HG03103 (cell line): ENCODE measurements at regions not wholly inside any gene's neighbourhood (a gene's known extent, or its start where the extent isn't known, plus 50 kb on each side); places are given as distances from the start of the nearest gene placed in this dataset.

Experiments
- ATAC-seq: cut with Tn5 transposase; IDR thresholded peaks from one replicate; pipeline ENCODE4 v1.9.1; 2021; ENCODE audit warnings: low read depth; ENCODE audit not compliant: unreplicated experiment

DNA sequence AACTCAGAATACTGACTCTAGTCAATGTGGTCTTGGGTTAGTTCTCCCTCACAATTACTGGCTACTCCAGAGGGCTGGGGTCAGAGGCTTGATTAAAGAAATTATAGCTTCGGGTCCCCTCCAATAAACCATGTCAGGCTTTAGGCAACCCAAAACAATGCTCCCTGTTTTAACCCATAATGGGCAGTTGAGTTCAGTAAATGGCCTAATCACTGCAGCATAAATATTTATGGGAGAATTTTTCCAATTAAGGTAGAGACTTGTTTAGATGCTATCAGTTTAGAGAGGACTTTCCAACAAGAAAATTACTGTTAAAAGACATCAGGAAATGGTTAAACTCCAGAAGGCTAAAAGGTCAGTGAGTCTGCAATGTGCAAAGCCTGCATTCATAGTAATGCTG lies 389.2 kb upstream of the PRICKLE1 start:
- no peak for ATAC-seq

DNA sequence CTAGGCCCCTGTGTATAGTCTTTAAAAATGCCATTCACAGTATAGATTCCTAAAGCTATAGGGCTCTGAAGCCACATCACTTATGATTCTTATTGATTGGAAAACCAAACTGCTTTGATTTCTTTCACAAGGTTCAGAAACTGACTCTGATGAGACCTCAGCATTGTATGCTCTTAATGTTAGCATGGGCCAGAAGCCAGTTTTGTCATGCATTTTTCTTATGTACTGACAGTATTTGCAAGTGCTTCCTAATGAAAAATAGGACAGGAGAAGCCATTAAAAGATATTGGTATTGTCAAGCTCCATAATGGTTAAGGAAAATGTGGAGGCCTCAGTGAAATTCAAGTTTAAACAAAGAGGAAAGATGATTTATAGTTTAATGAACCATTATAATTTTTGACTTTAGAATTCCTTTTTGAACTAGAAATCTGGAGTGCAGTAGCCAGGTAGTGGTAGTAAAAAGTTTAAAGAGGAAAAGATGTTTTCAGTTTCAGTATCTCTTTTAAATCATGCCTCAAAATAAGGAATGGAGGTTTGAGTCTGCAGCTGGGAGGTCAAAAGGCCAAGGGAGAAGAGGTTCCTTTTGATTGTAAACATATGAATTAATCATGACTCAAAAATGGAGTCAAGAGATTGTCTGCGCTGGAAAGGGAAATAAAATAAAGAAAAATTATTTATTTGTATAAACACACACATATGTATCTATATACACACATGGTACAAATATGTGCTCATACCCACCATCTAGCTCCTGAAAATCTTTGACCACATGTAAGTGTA lies 388.1 kb upstream of the PRICKLE1 start:
- no peak for ATAC-seq

DNA sequence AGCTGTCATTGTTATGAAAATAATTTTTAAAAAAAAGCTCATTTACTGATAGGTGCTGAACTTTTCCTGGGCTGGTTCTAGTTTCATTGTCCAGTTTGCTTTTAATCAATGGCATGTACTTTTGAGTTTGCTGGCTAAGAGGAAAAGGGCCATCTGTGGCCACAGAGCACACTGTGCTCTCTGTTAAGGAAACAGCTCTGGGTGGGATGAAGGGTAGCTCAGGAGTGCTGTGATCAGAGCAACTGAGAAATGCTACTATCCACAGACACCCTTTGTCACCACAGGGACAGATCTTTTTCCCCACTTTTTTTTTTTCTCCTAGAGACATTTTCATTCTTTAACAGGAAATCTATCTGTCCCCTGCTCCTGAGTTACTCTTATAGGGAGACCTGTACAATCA lies 387.1 kb upstream of the PRICKLE1 start:
- no peak for ATAC-seq

DNA sequence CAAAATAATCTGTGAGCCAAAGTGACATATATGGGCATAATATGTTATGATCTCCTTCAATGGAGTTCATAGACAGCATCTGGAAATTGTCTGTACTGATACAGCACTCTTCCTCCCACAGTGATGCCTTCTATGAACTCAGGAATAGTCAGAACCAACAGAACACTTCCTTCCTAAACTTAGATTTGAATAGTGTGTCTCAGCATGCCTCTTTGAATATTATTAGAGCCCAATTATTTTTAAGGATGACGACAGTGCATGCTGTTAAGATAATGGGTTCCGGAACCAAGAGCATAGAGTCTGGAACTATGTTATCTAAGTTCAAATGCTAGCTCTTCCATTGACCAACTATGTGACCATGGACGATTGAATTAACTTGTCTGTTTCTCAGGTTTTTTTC lies 386.6 kb upstream of the PRICKLE1 start:
- ATAC-seq = no peak

DNA sequence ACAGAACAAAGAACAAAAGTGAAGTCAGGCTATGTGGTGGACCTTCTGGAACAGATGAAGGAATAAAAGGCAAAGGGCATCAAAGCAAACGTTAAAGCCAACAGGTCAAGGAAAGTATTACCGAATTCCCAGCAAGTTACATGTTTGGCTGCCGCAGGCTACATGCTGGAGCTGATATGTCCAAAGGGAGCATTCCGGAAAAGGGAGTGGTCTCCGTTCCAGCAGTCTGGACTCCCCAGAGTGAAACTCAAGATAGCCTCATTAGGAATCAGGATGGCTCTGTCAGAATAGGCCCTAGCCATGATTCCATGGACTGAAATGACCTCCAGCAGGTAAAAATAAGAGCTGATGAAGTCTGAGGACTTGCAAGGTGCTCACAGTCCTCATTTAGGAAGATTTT lies 379.8 kb upstream of the PRICKLE1 start:
- ATAC-seq = no peak

DNA sequence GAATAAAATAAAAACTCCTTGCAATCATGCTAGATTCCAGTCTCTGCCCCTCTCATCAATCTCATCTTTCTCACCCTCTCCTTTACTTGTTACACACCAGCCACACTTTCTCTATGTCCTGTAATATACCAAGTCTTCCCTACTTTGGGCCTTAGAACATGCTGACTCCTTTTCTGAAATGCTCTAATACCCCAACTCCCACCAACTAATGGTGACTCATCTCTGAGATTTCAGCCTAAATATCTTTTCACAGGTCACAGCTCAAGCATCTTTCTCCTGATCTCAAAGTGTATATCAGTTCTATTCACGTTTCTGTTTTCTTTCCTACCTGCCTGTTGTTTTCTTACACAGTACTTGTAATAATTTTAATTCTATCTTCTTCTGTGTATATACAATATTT lies 378.9 kb upstream of the PRICKLE1 start:
- ATAC-seq = no peak

DNA sequence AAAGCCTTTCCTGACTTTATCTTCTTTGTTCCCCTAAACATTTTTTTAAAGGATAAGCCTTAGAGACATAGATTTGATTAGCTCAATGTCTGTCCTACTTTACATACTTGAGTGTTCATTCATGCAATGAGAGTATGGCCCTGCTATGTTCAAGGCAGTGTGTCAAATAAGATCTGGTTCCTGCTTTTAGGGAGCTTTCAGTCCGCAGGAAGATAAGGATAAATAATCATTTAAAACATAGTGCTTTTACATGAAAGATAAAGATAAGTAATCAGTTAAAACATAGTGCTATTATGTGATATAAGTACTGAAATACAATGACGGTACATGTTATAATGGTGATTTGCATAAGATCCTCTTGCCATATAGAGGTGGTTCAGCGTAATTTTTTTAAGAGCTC lies 378.3 kb upstream of the PRICKLE1 start:
- ATAC-seq = no peak

DNA sequence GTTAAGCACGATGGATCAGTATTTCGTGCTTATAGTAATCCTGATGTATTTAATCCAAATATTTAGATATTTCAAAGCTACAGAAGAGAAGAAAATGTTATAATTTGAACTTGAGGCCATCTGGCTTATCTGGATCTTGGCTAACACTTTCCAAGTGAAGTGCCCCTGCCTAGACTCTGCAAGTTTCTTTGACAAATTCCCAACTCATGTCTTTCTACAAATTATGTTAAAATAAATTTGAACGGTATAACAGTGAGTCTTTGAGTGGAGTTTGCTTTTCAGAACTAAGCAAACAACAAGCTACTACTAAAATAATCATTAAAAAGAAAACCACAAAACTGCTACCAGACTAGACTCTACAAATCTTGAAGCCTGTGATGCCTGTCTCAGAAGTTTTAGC lies 374.4 kb upstream of the PRICKLE1 start:
- ATAC-seq = no peak

DNA sequence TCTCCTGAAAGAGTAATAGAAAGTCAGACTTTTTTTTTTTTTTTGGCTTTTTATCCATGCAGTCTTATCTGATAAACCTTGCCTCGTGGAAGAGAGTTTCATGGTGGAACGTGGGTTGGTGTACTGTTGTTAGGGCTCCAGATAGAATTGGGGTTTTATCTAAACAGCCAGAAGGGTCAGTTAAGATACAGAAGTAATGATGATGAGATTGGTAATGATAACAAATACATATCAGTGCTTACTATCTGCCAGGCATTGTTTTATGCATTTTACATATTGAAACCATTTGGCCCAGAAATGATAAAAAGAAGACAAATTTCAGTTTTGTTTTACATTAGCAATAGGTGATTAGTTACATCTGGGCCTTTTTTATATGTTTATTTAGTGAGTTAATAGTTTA lies 372.8 kb upstream of the PRICKLE1 start:
- ATAC-seq = no peak

DNA sequence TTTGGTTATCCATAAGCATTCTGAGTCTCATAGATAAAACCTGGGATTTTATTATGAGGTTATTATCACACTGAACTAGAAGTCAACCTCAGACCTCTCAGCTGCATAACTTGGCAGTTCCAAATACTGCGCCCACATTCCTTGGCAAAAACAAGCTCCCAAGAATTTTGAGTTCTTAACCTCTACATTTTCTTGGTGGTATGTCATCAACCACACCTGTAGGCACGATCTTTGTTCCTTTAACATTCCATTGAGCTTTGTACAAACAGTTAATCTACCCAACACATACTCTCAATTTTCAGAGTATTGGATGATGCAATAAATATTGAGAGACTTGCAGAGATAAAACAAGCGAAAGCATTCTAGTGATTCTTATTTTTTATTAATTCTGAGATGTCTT lies 371.8 kb upstream of the PRICKLE1 start:
- ATAC-seq = no peak

DNA sequence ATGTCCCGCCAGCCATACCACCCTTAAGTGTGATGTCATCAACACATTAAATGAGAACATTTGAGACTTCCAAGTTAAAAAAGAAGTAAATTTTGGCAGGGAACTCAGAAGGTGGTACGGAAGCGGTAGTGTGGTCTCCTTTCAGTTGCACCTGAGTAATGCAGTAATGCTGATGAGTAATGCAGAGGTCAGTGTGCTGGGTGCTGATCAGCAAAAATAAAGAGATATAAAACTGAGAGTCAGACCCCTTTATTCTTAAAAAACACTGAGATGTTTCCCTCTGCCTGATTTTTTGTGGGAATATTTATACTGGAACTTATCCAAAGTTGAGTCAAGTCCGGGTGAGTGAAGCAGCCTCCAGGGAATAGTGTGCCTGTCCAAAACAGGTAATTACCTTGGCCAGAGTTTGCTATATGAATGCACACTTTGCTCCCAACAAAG lies 370.6 kb upstream of the PRICKLE1 start:
- no peak for ATAC-seq

DNA sequence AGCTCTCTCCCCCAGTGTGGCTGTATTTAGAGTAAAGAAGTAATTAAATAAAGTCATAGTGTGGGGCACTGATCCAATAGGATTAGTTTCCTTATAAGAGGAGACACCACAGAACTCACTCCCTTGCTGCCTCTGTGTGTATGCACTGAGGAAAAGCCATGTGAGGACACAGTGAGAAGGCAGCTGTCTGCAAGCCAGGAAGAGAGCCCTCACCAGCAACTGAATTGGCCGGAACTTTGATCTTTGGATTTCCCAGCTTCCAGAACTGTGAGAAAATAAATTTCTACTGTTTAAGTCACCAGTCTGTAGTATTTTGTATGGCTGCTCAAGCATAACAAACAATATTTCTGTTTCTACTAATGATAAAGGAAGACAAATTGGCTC lies 368.7 kb upstream of the PRICKLE1 start:
- ATAC-seq = no peak

DNA sequence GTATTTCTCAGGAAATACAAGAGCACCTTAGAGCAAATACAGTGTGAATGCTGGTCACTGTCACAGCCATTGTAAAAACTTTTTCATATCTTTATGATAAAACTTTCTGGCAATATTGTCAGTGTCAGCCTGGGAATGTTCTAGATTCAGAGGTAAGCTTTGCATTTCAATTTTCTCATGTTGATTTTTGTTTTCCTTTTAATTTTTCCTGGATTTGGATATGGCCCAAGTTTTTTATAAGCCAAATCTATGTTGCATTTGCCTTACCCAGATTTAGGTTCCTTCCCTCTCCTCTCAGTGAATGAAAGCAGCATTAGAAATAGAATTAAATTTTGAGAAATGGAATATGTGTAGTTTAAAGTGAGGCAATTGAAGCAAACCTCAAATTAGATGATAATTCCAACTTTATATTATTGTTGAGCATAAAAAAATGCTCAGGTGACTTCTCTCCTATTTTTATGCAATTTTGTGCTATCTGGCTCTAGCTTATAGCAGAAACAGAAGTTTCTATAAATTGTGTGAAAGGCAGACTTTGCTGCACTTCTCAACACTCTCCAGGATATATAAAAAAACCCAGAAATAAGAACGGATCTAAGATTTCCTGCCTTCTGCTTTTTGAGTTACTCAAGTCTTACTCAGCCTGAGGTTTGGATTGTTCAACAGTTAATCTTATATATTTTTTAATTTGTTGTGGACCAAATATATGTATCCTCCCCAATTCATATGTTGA lies 368.2 kb upstream of the PRICKLE1 start:
- no peak for ATAC-seq

DNA sequence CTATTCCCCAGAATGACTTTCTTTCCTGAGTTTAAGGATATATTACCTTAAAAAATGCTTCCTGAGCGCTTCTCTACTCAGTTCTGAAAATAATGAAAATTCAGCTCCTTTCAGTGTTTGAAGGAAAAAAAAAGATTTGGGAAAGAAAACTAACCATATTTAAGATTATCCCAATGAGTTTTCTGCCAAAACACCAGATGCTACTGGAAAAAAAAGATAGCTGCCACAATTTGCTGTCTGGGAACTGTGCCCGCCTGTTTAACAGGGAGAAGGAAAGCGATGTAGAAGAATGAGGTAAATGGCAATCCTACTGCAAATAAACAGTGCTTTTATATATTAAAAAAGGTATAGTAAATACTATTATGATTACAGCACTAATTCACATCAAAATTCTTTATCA lies 367.6 kb upstream of the PRICKLE1 start:
- ATAC-seq = no peak

DNA sequence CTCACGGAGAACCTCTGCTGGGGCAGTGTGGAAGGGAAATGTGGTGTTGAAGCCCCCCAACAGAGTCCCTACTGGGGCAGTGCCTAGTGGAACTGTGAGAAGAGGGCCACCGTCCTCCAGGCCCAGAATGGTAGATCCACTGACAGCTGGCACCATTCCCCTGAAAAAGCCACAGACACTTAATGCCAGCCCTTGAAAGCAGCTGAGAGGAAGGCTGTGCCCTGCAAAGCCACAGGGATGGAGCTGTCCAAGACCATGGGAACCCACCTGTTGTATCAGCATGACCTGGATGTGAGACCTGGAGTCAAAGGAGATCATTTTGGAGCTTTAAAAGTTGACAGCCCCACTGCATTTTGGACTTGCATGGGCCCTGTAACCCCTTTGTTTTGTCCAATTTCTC lies 363.5 kb upstream of the PRICKLE1 start:
- no peak for ATAC-seq

DNA sequence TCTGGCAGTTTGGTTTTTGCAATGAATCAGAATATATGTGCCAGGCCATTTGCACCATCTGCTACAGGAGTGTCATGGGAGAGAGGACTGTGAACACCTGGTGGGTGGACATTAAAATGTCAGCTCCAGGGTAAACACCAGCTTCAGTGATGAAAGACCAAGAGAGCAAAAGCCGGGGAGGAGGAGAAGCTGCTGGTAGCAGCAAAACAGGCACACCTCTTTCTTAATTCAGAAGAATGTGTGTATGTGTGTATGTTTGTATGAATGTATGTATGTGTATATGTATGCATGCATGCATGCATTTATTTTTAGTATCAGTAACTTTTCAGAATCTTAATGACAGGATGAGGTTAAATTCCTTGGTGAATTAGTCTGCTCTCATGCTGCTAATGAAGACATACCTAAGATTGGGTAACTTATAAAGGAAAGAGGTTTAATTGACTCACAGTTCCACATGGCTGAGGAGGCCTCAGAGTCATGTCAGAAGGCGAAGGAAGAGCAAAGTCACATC lies 357.4 kb upstream of the PRICKLE1 start:
- no peak for ATAC-seq

DNA sequence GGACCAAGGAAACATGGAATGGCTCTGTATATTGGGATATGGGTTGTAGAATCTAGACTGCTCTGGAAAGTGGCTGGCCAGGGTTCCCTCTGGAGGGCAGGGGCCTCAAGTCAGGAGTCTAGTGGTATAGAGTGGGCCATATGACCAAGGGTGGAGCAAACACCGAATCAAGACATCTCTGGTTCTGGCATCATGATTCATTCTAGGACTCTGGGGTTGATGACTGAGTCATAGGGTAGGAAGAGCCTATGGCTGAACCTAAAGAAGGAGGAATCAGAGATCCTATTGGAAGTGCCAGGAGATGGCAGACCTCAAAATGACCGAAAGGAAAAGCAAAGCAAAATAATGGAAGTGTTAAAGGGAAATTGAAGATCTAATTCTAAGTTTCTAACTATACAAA lies 356.4 kb upstream of the PRICKLE1 start:
- ATAC-seq = no peak

DNA sequence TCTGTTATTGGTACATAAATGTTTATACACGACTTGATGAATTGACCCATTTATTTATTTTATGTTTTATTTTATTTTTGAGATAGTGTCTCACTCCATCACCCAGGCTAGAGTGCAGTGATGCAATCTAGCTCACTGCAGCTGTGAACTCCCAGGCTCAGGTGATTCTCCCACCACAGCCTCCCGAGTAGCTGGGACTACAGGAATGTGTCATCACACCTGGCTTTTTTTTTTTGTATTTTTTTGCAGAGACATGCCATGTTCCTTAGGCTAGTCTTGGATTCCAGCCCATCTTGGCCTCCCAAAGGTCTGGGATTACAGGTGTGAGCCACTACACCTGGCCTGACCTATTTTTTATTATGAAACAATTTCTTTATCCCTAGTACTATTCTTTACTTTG lies 355.0 kb upstream of the PRICKLE1 start:
- ATAC-seq = no peak

DNA sequence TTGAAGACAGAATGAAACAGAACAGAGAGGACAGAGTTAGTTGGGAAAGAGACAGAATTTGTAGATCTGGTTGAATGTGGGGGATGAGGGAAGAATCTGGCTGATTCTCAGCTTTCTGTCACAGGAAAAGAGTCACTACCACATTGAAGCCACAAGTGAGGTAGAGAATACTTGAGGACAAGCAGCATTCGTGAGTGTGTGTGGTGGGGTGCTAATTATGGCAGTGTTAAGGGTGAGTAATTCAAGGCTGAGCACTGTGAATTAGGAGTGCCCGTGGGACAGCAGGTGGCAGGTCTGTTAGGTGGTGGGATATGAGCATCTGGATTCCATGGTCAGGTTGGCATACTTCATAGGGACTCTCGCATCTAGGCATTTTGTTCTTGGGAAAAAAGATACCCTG lies 347.4 kb upstream of the PRICKLE1 start:
- ATAC-seq = no peak

DNA sequence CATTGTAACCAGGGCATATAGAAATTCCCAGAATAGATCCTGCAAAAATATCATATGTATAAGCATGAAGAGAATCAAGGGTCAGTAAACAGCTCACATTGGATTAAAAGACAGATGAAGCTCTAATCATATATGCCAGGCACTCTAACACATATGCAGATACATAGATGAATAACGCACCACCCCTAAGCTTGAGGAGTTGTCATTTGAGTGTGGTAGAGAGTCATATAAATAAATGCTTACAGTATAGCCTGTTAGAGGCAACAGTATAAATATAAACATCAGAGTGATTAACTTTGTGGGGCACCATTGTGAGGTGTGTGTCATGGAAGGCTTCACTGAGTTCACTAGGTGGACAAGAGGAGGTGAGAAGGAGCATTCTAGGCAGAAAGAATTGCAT lies 346.7 kb upstream of the PRICKLE1 start:
- no peak for ATAC-seq

DNA sequence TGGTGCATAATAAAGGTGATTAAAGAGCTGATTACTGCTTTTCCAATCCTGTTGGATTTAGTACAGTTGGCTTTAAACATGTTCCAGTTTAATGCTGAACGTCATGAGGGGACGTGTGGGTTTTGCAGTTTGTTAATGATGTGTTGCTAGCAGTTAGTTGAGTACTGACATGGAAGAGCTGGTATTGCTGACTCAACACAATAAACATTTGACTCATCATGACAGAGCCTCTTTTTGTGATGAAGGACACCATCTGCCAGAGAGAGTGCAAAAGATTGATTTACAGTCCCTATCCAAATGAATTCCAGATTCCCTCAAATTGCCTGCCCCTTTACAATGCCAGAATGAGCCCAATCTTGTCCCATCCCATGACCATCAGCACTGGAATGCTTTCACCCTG lies 346.2 kb upstream of the PRICKLE1 start:
- ATAC-seq = no peak

DNA sequence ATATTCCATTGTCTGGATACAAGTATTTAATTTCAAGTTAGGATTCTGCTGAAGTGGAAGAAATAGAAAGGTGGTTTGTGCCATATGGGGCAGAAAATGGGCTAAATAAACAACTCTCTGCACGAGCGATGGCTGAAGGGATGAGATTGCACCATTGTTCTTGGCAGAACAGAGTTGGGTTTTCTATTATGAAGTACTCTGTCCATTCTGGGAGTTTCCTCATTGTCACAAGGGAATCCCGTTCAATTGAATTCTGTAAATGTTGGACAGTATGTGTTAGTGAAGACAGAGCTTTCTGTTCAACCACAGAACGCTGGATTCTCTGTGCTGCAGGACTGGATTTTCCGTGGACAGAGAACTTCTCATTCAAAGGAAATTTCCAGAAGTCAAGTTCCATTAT lies 345.5 kb upstream of the PRICKLE1 start:
- ATAC-seq = no peak
